MG63 (cell line): ENCODE measurements at regions not wholly inside any gene's neighbourhood (a gene's known extent, or its start where the extent isn't known, plus 50 kb on each side); places are given as distances from the start of the nearest gene placed in this dataset.

ENCODE experiments used
- DNase-seq: peaks from one replicate; pipeline ENCODE4 v3.0.0-alpha.2; 2020
- H3K27me3 ChIP-seq: fragments of 250-450 bp; sonication (Bioruptor Pico); 2 replicates; pipeline ENCODE4 v1.5.1; 2020; ENCODE audit warnings: mild to moderate bottlenecking, moderate library complexity
- H3K36me3 ChIP-seq: fragments of 250-450 bp; sonication (Bioruptor Pico); 2 replicates; pipeline ENCODE4 v1.5.1; 2020; ENCODE audit warnings: mild to moderate bottlenecking, moderate library complexity
- H3K4me3 ChIP-seq: fragments of 250-450 bp; sonication (Bioruptor Pico); 2 replicates; pipeline ENCODE4 v1.5.1; 2020; ENCODE audit warnings: mild to moderate bottlenecking, moderate library complexity
- H3K9me3 ChIP-seq: fragments of 250-450 bp; sonication (Bioruptor Pico); 2 replicates; pipeline ENCODE4 v1.5.1; 2020; ENCODE audit warnings: mild to moderate bottlenecking, moderate library complexity

DNA sequence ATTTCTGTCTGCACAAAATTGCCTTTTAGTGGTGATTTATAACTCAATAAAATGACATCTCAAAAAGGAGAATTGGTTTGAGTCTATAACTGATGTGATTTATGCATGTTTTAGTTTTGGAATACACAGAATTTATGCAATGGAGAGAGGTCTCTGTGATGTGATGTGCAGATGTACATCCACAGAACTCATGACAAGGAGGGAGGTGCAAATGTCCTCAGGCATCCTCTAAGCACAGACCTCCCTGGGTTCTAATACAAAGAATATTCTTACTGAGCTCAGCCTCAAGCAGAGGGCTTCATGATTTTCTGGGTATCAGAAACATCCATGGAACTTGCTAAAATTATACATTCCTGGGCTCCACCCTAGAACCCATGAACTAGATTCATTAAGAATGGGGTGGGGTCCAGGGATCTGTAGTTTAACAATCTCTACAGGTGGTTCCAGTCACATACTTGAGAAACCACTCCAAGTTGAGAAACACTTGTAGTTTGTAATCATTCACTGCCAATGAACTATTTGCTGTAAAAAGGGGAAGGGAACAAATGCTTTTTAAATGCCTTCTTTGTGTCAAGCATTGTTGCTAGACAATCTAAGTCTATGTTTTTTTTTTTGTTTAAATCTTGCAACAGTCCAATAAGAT is 60.2 kb upstream of the NEDD9 start:
- no peaks in the 10 kb centered on the region for H3K36me3 ChIP-seq
- peaks cover 11% of the 10 kb centered on the region for H3K9me3 ChIP-seq
- no peak for DNase-seq
- no peaks in the 10 kb centered on the region for H3K27me3 ChIP-seq
- H3K4me3 ChIP-seq: no peak overlapping the region

DNA sequence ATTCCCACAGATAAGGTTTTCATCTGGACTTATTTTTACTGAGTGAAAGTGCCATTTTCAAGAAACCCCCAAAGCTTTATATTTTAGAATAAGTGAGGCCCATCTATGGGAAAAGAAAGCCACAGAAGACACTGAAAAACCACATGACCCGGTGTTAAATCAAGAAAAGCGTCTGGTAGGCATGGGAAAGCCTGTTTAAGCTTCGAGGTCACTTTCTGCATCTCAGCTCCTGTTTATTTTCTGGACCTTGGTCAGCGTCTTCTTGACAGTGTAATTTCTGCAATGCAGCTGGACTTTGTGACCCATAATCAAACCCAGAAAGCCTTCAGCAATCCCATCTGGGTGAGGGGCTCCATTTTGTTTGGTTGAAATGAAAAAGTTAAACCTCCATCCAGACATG is 59.6 kb upstream of the NEDD9 start:
- H3K36me3 ChIP-seq: no peaks in the 10 kb centered on the region
- DNase-seq: no peak

DNA sequence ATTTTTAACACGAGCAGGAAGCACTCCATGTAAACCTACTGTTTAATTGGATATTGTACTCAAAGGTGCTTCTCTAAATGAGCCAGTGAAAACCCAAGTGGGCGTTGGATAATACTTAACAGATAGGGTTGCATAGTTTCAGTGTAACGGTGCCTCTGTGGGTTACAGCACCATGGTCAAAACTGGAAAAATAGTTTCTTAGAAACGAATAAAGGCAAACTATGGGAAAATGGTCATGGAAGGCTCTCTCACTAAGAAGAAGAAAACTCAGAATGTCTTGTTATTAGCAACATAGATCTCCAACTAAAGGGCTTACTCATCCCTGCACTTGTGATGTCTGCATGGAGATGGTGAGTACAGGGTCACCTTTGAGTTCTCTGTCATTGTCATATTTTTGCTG is 59.1 kb upstream of the NEDD9 start:
- Histone ChIP-seq H3K9me3 (peaks cover 11% of the 10 kb centered on the region), H3K27me3 (no peaks in the 10 kb centered on the region), H3K4me3 (no peak overlapping the region), H3K36me3 (no peaks in the 10 kb centered on the region)
- no peak for DNase-seq

More for the DNA sequence above, 59.6 kb upstream of the NEDD9 start:
- H3K27me3 ChIP-seq: no peaks in the 10 kb centered on the region
- H3K9me3 ChIP-seq: peaks cover 11% of the 10 kb centered on the region
- no peak overlapping the region for H3K4me3 ChIP-seq

DNA sequence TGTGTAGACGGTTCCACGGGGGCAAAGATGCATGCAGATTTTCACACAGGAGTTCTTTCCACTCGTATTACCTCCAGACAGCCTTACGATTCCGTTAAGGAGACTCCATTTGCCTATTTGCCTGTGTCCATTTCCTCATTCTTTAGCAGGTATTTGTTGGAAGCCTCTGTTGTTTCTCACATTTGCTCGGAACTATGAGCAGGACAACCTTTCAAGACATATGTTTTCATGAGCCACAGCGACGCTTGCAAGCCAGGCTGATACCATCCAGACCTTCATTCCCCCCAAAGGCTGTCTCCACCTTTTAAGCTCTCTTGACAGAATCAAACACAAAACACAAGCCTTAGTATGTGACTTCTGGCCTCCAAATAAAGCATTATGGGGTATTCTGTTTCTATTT is 57.6 kb upstream of the NEDD9 start:
- no peaks in the 10 kb centered on the region for H3K36me3 ChIP-seq
- H3K4me3 ChIP-seq: no peak overlapping the region
- no peaks in the 10 kb centered on the region for H3K27me3 ChIP-seq
- no peak for DNase-seq
- H3K9me3 ChIP-seq: peaks cover under 1% of the 10 kb centered on the region; the same call in 1 of the 2 replicates

DNA sequence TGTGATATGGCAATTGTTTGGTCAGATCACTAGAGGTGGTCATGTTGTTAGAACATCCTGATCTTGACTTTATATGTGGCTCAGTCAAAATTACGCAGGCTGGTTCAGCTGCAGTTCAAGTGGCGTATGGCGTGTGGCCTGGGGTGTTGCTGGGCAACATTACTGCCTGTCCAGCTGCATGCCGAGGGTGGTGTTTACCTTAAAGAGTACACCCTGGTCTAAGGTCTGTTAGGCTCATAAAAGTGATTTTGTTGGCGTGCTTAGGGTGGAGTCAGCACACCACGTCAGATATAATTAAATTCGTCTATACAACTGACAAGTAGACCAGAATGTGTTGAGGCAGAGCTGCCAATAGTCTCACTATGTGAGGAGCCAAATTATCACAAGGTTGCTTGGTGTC is 55.6 kb upstream of the NEDD9 start:
- Histone ChIP-seq H3K27me3 (no peaks in the 10 kb centered on the region), H3K36me3 (no peaks in the 10 kb centered on the region), H3K9me3 (no peaks in the 10 kb centered on the region), H3K4me3 (no peak overlapping the region)
- no peak for DNase-seq

DNA sequence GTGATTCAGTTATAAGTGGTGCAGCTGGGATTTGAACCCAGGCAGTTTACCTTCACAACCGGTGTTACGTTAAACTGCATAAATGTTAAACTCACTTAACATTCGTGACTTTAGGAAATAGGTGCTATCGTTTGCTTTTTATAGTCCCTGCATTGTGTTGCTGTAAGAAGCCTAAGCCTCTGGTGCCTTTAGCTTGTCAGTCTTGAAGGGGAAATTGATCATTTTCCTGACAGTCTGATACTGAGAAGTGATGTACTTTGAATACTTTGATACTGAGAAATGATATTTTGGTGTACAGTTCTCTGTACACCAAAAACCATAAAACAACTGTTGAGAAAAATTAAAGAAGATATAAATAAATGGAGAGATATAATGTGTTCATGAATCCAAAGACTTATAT is 52.5 kb upstream of the NEDD9 start:
- DNase-seq: no peak
- H3K9me3 ChIP-seq: no peaks in the 10 kb centered on the region
- no peaks in the 10 kb centered on the region for H3K27me3 ChIP-seq
- no peak overlapping the region for H3K4me3 ChIP-seq
- H3K36me3 ChIP-seq: no peaks in the 10 kb centered on the region

DNA sequence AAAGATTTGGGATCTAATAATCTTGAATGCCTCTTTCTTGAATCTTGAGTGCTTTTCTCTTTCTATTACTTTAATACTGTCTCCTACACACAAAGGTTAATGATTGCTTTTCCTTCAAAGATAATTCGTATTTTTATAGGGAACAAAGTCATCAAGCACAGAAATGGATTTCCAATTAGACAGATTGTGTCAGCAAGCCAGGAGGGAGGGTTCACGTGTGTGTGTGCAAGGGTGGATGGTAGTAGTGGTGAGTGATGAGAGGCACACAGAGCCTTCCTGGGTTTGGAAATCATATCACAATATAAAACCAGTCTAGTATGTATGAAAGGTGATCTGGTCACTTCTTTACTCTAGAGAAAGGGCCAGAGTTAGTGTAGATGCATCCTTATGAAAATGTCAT is 51.2 kb upstream of the NEDD9 start:
- no peaks in the 10 kb centered on the region for H3K9me3 ChIP-seq
- H3K36me3 ChIP-seq: no peaks in the 10 kb centered on the region
- DNase-seq: no peak
- no peaks in the 10 kb centered on the region for H3K27me3 ChIP-seq
- H3K4me3 ChIP-seq: no peak overlapping the region

DNA sequence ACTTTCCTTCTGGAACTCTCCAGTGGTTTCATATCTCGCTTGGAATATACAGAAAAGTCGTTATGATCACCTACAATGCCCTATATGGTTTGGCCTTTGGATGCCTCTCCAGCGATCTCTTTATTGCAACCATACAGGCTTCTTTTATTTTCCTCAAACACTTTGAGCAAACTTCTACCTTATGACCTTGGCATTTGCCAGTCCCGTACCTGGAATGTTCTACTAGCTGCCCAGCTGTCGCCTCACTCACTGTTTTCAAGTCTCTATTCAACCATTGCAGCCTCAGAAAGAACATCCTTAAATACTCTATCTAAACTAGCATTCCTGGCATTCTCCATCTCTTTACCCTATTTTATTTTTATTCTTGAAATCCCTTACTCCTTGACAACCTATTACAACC is 50.4 kb upstream of the NEDD9 start:
- Histone ChIP-seq H3K27me3 (no peaks in the 10 kb centered on the region), H3K4me3 (no peak overlapping the region), H3K36me3 (no peaks in the 10 kb centered on the region), H3K9me3 (no peaks in the 10 kb centered on the region)
- no peak for DNase-seq
